Frontal cortex (tissue), 4 donors: ENCODE measurements at regions not wholly inside any gene's neighbourhood (a gene's known extent, or its start where the extent isn't known, plus 50 kb on each side); places are given as distances from the start of the nearest gene placed in this dataset. TPM values are rescaled to one million over a fixed set of nuclear protein-coding genes. Genes with fewer than 3 reads are reported as not detected.

ENCODE experiments used
- DNase-seq, 2 donors: peaks; one replicate each; pipeline ENCODE4 v3.0.0; 2012; ENCODE audit warnings: low spot score in 2 of 2
- FAIRE-seq: peaks from 2 replicates; lab custom pipeline; 2012; peaks lifted over from hg19 to GRCh38; lab: Jason Lieb, UNC
- small RNA-seq: library from RNA; depleted of rRNA; stranded (forward); fragments of <200 nt; gene quantifications from one replicate; pipeline ENCODE3, GENCODE V24; 2014
- donor health status: control.
- donor health status: control.
- donor health status: control.

GRCh38 chr4:97498875-97499274 is 644.4 kb downstream of the STPG2 start:
- FAIRE-seq (no peak), DNase-seq (no peak)

- FAIRE-seq (no peak), DNase-seq (no peak)
Measured at GRCh38 chr4:97500423-97500822, 642.9 kb downstream of the STPG2 start.

GRCh38 chr4:97504713-97505112 is 638.6 kb downstream of the STPG2 start:
- FAIRE-seq (no peak), DNase-seq (no peak)

- no peak for DNase-seq
- no peak for FAIRE-seq
Measured at GRCh38 chr4:97507587-97508245, 635.6 kb downstream of the STPG2 start.

Small RNAs in the stretch of these regions (small RNA-seq; reads per million reads assigned to genes)
- gene COX7A2P2 (not detected), gene RNU6-34P (not detected)
